ENCODE measurements at regions not wholly inside any gene's neighbourhood (a gene's known extent, or its start where the extent isn't known, plus 50 kb on each side); places are given as distances from the start of the nearest gene placed in this dataset.
A peak's percentile ranks its signal among the peaks of the same experiment; 100 is the strongest.

GRCh38 chr10:10792681-10793080, 225.0 kb upstream of the CELF2 start:
- Histone ChIP-seq H3K4me1 (ENCODE audit: control insufficient read depth in 1 of 2, insufficient read depth in 2 of 2, low read length in 2 of 2) (no peaks in the 10 kb centered on the region), H3K9me3 (ENCODE audit: control insufficient read depth in 1 of 2, insufficient read depth in 1 of 2, low read depth in 1 of 2, low read length in 2 of 2) (peaks cover 2 to 11% of the 10 kb centered on the region in 2 experiments; a peak in 3 of 4 replicates), H3K4me2 (ENCODE audit: low read length) (no peak overlapping the region), H3K9ac (ENCODE audit: low read length) (no peak overlapping the region), H3K27ac (ENCODE audit: low read depth, low read length) (no peak overlapping the region), H3K9me2 (ENCODE audit: insufficient read depth) (no peaks in the 10 kb centered on the region), H3K27me3 (ENCODE audit: insufficient read depth, low read length) (no peaks in the 10 kb centered on the region), H4K20me1 (ENCODE audit: insufficient read depth) (no peaks in the 10 kb centered on the region), H2AFZ (ENCODE audit: low read depth, low read length, poor library complexity, severe bottlenecking) (no peak overlapping the region), H3K36me3 (ENCODE audit: control insufficient read depth in 1 of 2, insufficient read depth in 2 of 2, low read length in 2 of 2) (no peaks in the 10 kb centered on the region), H3K79me2 (ENCODE audit: insufficient read depth, low read length) (no peaks in the 10 kb centered on the region), H3K4me3 (replicated peaks in 1 of 2; ENCODE audit: low read depth in 1 of 2, low read length in 2 of 2) (no peak overlapping the region)
- ChIA-PET CTCF (no interaction called here), POLR2A (no interaction called here), RAD21 (ENCODE audit: low non-redundant PET in 1 of 2, low total read pairs in 2 of 2, uncharacterized antibody in 2 of 2, unreplicated experiment in 2 of 2) (no interaction called here)
- intact Hi-C loops (cut with micrococcal nuclease): no loop called here
- ATAC-seq (no peak), DNase-seq (ENCODE audit: low read depth, low spot score) (no peak)
- BruUV-seq (replicated peaks): no TSS peak
- TF ChIP-seq TCF7L2 (IDR thresholded peaks at IDR 0.05; ENCODE audit: borderline replicate concordance, extremely low read depth, insufficient read depth, insufficient read length) (peak; percentile 32), ZBTB33 (IDR thresholded peaks at IDR 0.05; ENCODE audit: extremely low read depth, insufficient replicate concordance, low read length) (no peak)

GRCh38 chr10:10794046-10794445, 223.6 kb upstream of the CELF2 start:
- H3K9me3 ChIP-seq (ENCODE audit: control insufficient read depth in 1 of 2, insufficient read depth in 1 of 2, low read depth in 1 of 2, low read length in 2 of 2): peaks cover 0 to 11% of the 10 kb centered on the region in 2 experiments; a peak in 3 of 4 replicates
- no peak overlapping the region for H3K4me3 ChIP-seq (replicated peaks in 1 of 2; ENCODE audit: low read depth in 1 of 2, low read length in 2 of 2)
- no peak overlapping the region for H3K9ac ChIP-seq (ENCODE audit: low read length)
- no peak overlapping the region for H3K27ac ChIP-seq (ENCODE audit: low read depth, low read length)
- no peak for ATAC-seq
- H3K36me3 ChIP-seq (ENCODE audit: control insufficient read depth in 1 of 2, insufficient read depth in 2 of 2, low read length in 2 of 2): no peaks in the 10 kb centered on the region
- BruUV-seq (replicated peaks): no TSS peak
- H4K20me1 ChIP-seq (ENCODE audit: insufficient read depth): no peaks in the 10 kb centered on the region
- H2AFZ ChIP-seq (ENCODE audit: low read depth, low read length, poor library complexity, severe bottlenecking): no peak overlapping the region
- no peak for DNase-seq (ENCODE audit: low read depth, low spot score)
- H3K9me2 ChIP-seq (ENCODE audit: insufficient read depth): no peaks in the 10 kb centered on the region
- RAD21 ChIA-PET (ENCODE audit: low non-redundant PET in 1 of 2, low total read pairs in 2 of 2, uncharacterized antibody in 2 of 2, unreplicated experiment in 2 of 2): no interaction called here
- POLR2A ChIA-PET: no interaction called here
- no peaks in the 10 kb centered on the region for H3K79me2 ChIP-seq (ENCODE audit: insufficient read depth, low read length)
- CTCF ChIA-PET: no interaction called here
- TF ChIP-seq EZH2phosphoT487 (IDR thresholded peaks at IDR 0.05; ENCODE audit: borderline replicate concordance) (no peak), TCF7L2 (IDR thresholded peaks at IDR 0.05; ENCODE audit: borderline replicate concordance, extremely low read depth, insufficient read depth, insufficient read length) (peak; percentile 64)
- no peaks in the 10 kb centered on the region for H3K4me1 ChIP-seq (ENCODE audit: control insufficient read depth in 1 of 2, insufficient read depth in 2 of 2, low read length in 2 of 2)
- H3K27me3 ChIP-seq (ENCODE audit: insufficient read depth, low read length): no peaks in the 10 kb centered on the region
- intact Hi-C loops (cut with micrococcal nuclease): no loop called here
- H3K4me2 ChIP-seq (ENCODE audit: low read length): no peak overlapping the region

All from HCT116 (cell line).